ENCODE measurements at regions not wholly inside any gene's neighbourhood (a gene's known extent, or its start where the extent isn't known, plus 50 kb on each side); places are given as distances from the start of the nearest gene placed in this dataset.

DNA sequence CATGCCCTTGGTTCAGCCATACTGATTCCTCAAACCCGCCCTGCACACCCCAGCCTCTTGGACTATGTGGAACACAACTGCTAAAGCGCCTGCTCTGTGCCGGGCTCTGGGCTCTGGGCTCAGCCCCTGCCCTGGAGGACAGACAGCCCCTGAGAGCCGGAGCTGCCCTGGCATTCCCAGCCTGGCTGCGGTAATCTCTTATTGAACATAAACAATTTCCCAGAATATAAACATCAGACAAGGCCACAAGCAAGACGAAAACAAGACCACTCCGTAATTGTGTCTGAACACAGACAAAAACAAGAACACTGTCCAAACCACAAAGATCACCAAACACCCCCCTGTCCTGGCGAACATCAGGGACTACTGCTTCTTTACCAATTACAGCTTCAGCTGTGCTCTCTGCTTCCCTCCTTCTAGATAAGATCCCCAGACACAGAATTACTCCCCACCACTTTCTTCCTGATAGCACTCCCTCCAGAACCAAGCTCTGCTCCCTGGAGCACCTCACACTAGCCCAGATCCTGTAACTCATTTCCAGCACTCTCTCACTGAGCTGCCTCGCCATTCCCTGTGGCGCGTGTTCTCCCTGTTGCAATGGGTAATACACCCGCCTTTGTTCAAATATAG is 57.1 kb upstream of the TLE3 start:
- 85% methylated on average over 12 of the region's 12 CpGs for WGBS
- Histone ChIP-seq H3K4me1 (ENCODE audit: control insufficient read depth in 2 of 2, insufficient read depth in 2 of 2, low read length in 2 of 2) (peaks cover 0 to 6% of the 10 kb centered on the region in 2 donors), H3K36me3 (ENCODE audit: control insufficient read depth in 2 of 2, insufficient read depth in 2 of 2, low read length in 1 of 2) (no peaks in the 10 kb centered on the region), H3K9me3 (ENCODE audit: control insufficient read depth in 2 of 2, insufficient read depth in 1 of 2, low read length in 1 of 2) (no peaks in the 10 kb centered on the region), H3K27ac (ENCODE audit: low read depth in 1 of 2, low read length in 1 of 2) (no peak overlapping the region), H3K27me3 (ENCODE audit: control insufficient read depth in 2 of 2, insufficient read depth in 1 of 2, low read length in 1 of 2) (no peaks in the 10 kb centered on the region), H3K4me3 (ENCODE audit: low read length in 2 of 2) (no peak overlapping the region)
- DNase-seq (ENCODE audit: low read depth in 6 of 9, low spot score in 9 of 9) = no peak

DNA sequence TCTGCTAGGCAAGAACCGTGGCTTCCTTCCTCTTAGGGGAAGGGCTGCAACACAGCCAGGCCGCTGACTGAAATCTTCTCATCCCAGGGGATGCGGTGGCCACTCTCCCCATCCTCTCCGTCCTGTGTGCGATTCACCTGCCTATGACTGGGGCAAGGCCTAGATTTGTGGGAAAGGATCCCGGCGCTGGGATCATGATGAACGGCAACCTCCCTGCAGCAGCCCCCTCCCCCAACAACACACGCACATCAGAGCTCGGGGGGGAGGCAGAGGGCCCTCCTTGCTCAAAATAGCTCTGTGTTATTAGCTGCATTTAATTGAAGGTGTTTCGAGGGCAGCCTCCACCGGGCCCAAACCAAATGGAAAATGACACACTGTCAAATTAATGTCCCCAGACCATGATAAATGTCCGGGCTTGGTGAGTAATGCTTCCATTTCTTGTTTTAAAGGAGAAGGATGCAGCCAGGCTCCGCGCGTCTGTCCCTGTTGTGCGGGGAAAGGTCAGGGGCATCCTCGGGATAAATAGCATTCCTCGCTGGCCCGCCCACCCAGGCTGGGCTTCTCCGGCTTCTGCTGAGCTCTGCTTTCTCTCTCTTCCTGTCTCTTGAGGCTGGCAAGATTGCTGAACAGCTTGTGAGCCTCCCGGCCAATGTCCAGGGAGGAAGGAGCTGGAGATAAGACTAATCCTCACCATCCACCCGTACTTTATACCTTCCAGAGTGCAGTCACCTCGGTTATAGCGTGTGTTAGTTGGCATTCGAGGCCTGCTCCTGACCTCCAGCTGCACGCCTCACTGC is 56.4 kb upstream of the TLE3 start:
- H3K4me3 ChIP-seq (ENCODE audit: low read length in 2 of 2) = no peak overlapping the region
- no peak overlapping the region for H3K27ac ChIP-seq (ENCODE audit: low read depth in 1 of 2, low read length in 1 of 2)
- DNase-seq (ENCODE audit: low read depth in 6 of 9, low spot score in 9 of 9) = no peak
- H3K9me3 ChIP-seq (ENCODE audit: control insufficient read depth in 2 of 2, insufficient read depth in 1 of 2, low read length in 1 of 2) = no peaks in the 10 kb centered on the region
- WGBS = 92% methylated on average over 27 of the region's 27 CpGs
- H3K27me3 ChIP-seq (ENCODE audit: control insufficient read depth in 2 of 2, insufficient read depth in 1 of 2, low read length in 1 of 2) = no peaks in the 10 kb centered on the region
- no peaks in the 10 kb centered on the region for H3K36me3 ChIP-seq (ENCODE audit: control insufficient read depth in 2 of 2, insufficient read depth in 2 of 2, low read length in 1 of 2)
- peaks cover 0 to 6% of the 10 kb centered on the region in 2 donors for H3K4me1 ChIP-seq (ENCODE audit: control insufficient read depth in 2 of 2, insufficient read depth in 2 of 2, low read length in 2 of 2)

DNA sequence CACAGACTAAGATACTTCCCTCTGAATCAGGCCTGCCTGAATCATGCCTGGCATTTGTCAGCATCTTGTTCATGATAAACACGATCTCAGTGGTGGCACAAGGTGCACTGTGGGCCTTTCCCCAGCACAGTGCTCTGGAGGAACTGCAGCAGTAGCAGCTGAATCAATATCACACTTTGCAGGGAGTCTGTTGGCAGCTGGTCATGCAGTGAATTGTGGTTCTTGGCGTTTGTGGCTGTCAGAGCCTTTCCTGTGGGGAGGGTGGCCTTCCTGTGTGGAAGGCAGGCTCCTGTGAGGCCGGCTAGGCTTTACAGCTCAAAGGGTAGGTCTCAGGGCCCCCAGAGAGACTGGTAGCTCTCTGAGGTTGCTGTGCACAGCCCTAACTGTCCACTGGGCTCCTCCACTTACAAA is 54.4 kb upstream of the TLE3 start:
- Histone ChIP-seq H3K36me3 (ENCODE audit: control insufficient read depth in 2 of 2, insufficient read depth in 2 of 2, low read length in 1 of 2) (no peaks in the 10 kb centered on the region), H3K27me3 (ENCODE audit: control insufficient read depth in 2 of 2, insufficient read depth in 1 of 2, low read length in 1 of 2) (no peaks in the 10 kb centered on the region), H3K9me3 (ENCODE audit: control insufficient read depth in 2 of 2, insufficient read depth in 1 of 2, low read length in 1 of 2) (no peaks in the 10 kb centered on the region), H3K4me1 (ENCODE audit: control insufficient read depth in 2 of 2, insufficient read depth in 2 of 2, low read length in 2 of 2) (peaks cover 0 to 16% of the 10 kb centered on the region in 2 donors), H3K27ac (ENCODE audit: low read depth in 1 of 2, low read length in 1 of 2) (no peak overlapping the region), H3K4me3 (ENCODE audit: low read length in 2 of 2) (no peak overlapping the region)
- WGBS = 18% methylated on average over 3 of the region's 3 CpGs
- DNase-seq (ENCODE audit: low read depth in 6 of 9, low spot score in 9 of 9) = no peak

DNA sequence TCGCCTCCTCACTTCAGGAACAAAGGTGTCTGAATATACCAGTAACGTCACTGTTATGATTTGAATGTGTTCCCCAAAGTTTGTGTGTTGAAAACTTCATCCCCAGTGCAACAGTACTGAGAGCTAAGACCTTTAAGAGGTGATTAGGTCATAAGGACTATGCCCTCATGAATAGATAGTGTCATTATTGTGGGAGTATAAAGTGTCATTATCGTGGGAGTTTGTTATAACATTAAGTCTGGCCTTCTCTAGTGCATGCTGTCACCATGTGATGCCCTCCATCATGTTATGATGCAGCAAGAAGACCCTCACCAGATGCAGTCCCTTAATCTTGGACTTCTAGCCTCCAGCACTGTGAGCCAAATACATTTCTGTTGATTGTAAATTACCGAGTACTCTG is 53.7 kb upstream of the TLE3 start:
- Histone ChIP-seq H3K9me3 (ENCODE audit: control insufficient read depth in 2 of 2, insufficient read depth in 1 of 2, low read length in 1 of 2) (no peaks in the 10 kb centered on the region), H3K27me3 (ENCODE audit: control insufficient read depth in 2 of 2, insufficient read depth in 1 of 2, low read length in 1 of 2) (no peaks in the 10 kb centered on the region), H3K4me1 (ENCODE audit: control insufficient read depth in 2 of 2, insufficient read depth in 2 of 2, low read length in 2 of 2) (peaks cover 0 to 17% of the 10 kb centered on the region in 2 donors), H3K36me3 (ENCODE audit: control insufficient read depth in 2 of 2, insufficient read depth in 2 of 2, low read length in 1 of 2) (no peaks in the 10 kb centered on the region), H3K27ac (ENCODE audit: low read depth in 1 of 2, low read length in 1 of 2) (no peak overlapping the region), H3K4me3 (ENCODE audit: low read length in 2 of 2) (no peak overlapping the region)
- no peak for DNase-seq (ENCODE audit: low read depth in 6 of 9, low spot score in 9 of 9)
- 94% methylated on average over 4 of the region's 4 CpGs for WGBS

DNA sequence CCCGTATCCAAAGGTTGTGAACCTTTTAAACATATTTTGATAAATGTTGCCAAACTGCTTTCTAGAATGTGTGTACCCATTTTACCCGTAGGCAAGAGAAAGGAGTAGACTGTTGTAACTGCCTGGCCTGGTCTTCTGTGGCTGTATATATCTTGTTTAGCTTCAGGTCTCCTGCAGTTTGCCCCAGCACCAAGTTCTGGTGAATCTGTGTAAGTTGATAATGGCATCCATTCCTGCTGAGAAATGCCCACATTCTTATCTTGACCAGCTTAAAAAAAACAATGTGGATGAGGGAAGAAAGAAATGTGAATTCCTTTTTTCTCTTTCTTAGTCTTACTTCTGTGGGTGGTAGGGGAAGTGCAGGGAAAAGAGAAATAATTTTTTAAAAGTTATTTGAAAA is 53.3 kb upstream of the TLE3 start:
- WGBS = 97% methylated on average over 2 of the region's 2 CpGs
- Histone ChIP-seq H3K4me3 (ENCODE audit: low read length in 2 of 2) (no peak overlapping the region), H3K36me3 (ENCODE audit: control insufficient read depth in 2 of 2, insufficient read depth in 2 of 2, low read length in 1 of 2) (no peaks in the 10 kb centered on the region), H3K9me3 (ENCODE audit: control insufficient read depth in 2 of 2, insufficient read depth in 1 of 2, low read length in 1 of 2) (no peaks in the 10 kb centered on the region), H3K27me3 (ENCODE audit: control insufficient read depth in 2 of 2, insufficient read depth in 1 of 2, low read length in 1 of 2) (no peaks in the 10 kb centered on the region), H3K27ac (ENCODE audit: low read depth in 1 of 2, low read length in 1 of 2) (no peak overlapping the region), H3K4me1 (ENCODE audit: control insufficient read depth in 2 of 2, insufficient read depth in 2 of 2, low read length in 2 of 2) (peaks cover 0 to 17% of the 10 kb centered on the region in 2 donors)
- no peak for DNase-seq (ENCODE audit: low read depth in 6 of 9, low spot score in 9 of 9)

DNA sequence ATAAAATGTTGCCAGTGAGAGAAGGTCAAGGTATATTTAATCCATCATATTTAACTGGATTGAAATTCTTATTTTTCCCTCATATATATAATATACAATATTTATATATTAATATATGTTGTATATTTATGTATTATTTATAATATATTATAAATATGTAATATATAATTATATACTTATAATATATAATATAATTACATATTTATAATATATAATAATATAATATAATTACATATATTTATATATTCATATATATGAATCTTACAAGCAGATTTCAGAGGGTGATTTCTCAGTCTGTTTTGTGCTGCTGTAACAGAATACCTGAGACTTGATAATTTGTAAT is 52.7 kb upstream of the TLE3 start:
- Histone ChIP-seq H3K4me1 (ENCODE audit: control insufficient read depth in 2 of 2, insufficient read depth in 2 of 2, low read length in 2 of 2) (peaks cover 0 to 17% of the 10 kb centered on the region in 2 donors), H3K36me3 (ENCODE audit: control insufficient read depth in 2 of 2, insufficient read depth in 2 of 2, low read length in 1 of 2) (no peaks in the 10 kb centered on the region), H3K9me3 (ENCODE audit: control insufficient read depth in 2 of 2, insufficient read depth in 1 of 2, low read length in 1 of 2) (no peaks in the 10 kb centered on the region), H3K27me3 (ENCODE audit: control insufficient read depth in 2 of 2, insufficient read depth in 1 of 2, low read length in 1 of 2) (no peaks in the 10 kb centered on the region), H3K27ac (ENCODE audit: low read depth in 1 of 2, low read length in 1 of 2) (no peak overlapping the region), H3K4me3 (ENCODE audit: low read length in 2 of 2) (no peak overlapping the region)
- no peak for DNase-seq (ENCODE audit: low read depth in 6 of 9, low spot score in 9 of 9)

DNA sequence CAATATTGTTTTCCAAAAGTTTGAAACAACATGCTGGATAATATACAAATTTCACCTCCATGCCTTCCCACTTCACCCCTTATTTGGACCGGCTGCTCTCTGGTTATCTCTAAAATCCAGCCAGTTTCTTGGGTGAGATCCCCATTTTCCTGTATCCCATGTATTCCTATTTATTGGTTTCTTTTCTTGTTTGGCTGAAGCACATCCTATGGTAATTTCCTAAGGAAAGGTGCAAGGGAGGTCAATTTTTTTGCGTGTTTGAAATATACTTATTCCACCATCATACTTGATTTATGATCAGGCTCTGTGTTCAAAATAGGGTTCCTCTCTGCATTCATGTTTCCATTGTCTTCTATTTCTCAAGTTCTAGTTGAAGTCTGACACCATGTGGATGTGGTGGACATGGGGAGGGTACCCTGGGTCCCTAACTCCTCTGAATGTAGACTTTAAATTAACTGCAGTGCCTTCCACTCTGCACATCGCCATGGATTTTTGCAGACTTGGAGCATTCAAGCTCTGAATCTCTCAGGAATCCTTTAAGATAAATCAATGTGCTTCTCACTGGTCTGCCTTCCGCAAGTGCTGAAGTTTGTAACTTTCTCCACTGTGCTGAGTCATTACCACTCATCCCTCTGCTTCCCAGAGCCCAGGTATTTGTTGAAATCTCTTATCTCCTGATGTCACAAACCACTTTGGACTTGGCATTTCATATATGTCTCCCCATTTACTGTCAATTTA is 52.1 kb upstream of the TLE3 start:
- Histone ChIP-seq H3K4me1 (ENCODE audit: control insufficient read depth in 2 of 2, insufficient read depth in 2 of 2, low read length in 2 of 2) (peaks cover 0 to 18% of the 10 kb centered on the region in 2 donors), H3K27ac (ENCODE audit: low read depth in 1 of 2, low read length in 1 of 2) (no peak overlapping the region), H3K9me3 (ENCODE audit: control insufficient read depth in 2 of 2, insufficient read depth in 1 of 2, low read length in 1 of 2) (no peaks in the 10 kb centered on the region), H3K36me3 (ENCODE audit: control insufficient read depth in 2 of 2, insufficient read depth in 2 of 2, low read length in 1 of 2) (no peaks in the 10 kb centered on the region), H3K27me3 (ENCODE audit: control insufficient read depth in 2 of 2, insufficient read depth in 1 of 2, low read length in 1 of 2) (no peaks in the 10 kb centered on the region), H3K4me3 (ENCODE audit: low read length in 2 of 2) (no peak overlapping the region)
- no peak for DNase-seq (ENCODE audit: low read depth in 6 of 9, low spot score in 9 of 9)
- WGBS = 84% methylated on average over 4 of the region's 4 CpGs

DNA sequence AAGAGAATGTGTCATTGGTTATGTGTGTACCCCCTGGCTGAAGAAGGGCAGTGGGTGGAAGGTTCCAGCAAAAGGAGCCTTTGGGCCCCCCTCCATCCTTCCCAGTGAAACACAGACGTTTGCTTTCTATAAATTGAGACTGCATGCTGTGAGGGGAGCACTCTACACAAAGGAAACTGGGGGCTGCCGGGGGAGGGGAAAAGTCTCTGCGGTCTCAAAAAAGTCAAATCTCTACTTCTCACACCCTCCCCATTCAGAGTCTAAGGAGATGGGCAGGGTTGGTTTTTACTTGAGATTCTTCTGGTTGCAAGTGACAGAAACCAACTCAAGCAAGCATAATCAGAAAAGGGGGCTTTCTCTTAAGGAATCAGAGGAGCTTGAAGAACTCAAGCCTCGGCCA is 50.1 kb upstream of the TLE3 start:
- Histone ChIP-seq H3K4me3 (ENCODE audit: low read length in 2 of 2) (no peak overlapping the region), H3K27ac (ENCODE audit: low read depth in 1 of 2, low read length in 1 of 2) (no peak overlapping the region), H3K27me3 (ENCODE audit: control insufficient read depth in 2 of 2, insufficient read depth in 1 of 2, low read length in 1 of 2) (peaks cover 0 to 2% of the 10 kb centered on the region in 2 donors), H3K36me3 (ENCODE audit: control insufficient read depth in 2 of 2, insufficient read depth in 2 of 2, low read length in 1 of 2) (no peaks in the 10 kb centered on the region), H3K9me3 (ENCODE audit: control insufficient read depth in 2 of 2, insufficient read depth in 1 of 2, low read length in 1 of 2) (no peaks in the 10 kb centered on the region), H3K4me1 (ENCODE audit: control insufficient read depth in 2 of 2, insufficient read depth in 2 of 2, low read length in 2 of 2) (peaks cover 0 to 30% of the 10 kb centered on the region in 2 donors)
- peak in 1 of 9 donors; percentile 50 for DNase-seq (ENCODE audit: low read depth in 6 of 9, low spot score in 9 of 9)
- 41% methylated on average over 4 of the region's 4 CpGs for WGBS

Measured in thymus (tissue), 11 donors.